A549 (cell line): ENCODE measurements at regions not wholly inside any gene's neighbourhood (a gene's known extent, or its start where the extent isn't known, plus 50 kb on each side); places are given as distances from the start of the nearest gene placed in this dataset.

ENCODE experiments used
- ATAC-seq, 2 experiments: fragments of 200-7000 bp in 1 of 2; fragments of >200 bp in 1 of 2; cut with Nextera tagmentation in 1 of 2; cut with Tn5 transposase in 1 of 2; 3 replicates each; pipeline versions ENCODE4 v1.8.0 to v1.9.1; 2018 to 2020; ENCODE audit warnings: mild to moderate bottlenecking in 1 of 2, moderate library complexity in 1 of 2
- CTCF ChIA-PET: fragments of 300-600 bp; sonication (Branson Sonifier 250); formaldehyde crosslinking; extraction: SDS; loops from one replicate; lab custom pipeline; 2021; ENCODE audit warnings: antibody characterized with exemption, inconsistent platforms; lab: Yijun Ruan, JAX
- POLR2A ChIA-PET: fragments of 350-600 bp; formaldehyde crosslinking; extraction: SDS; loops from one replicate; lab custom pipeline; 2021; ENCODE audit warnings: antibody characterized with exemption, inconsistent platforms; lab: Yijun Ruan, JAX
- DNase-seq, 2 experiments: peaks; one replicate each; pipeline versions ENCODE4 v3.0.0 to v3.0.0-alpha.2; 2011 to 2016; ENCODE audit warnings: low read depth in 1 of 2, low spot score in 1 of 2
- FAIRE-seq: peaks from 2 replicates; lab custom pipeline; 2011; peaks lifted over from hg19 to GRCh38; lab: Jason Lieb, UNC
- H3K27ac ChIP-seq, 2 experiments: fragments of >200 bp; sonication (Bioruptor Twin); formaldehyde crosslinking; 3 replicates each; pipeline ENCODE4 v1.5.1; 2016 to 2017
- H3K4me1 ChIP-seq: fragments of >200 bp; sonication (Bioruptor Twin); formaldehyde crosslinking; 3 replicates; pipeline ENCODE4 v1.6.1; 2016
- H3K4me2 ChIP-seq: fragments of >200 bp; sonication (Bioruptor Twin); formaldehyde crosslinking; 3 replicates; pipeline ENCODE4 v1.6.1; 2016
- H3K4me3 ChIP-seq: fragments of >200 bp; sonication (Bioruptor Twin); formaldehyde crosslinking; 3 replicates; pipeline ENCODE4 v1.5.1; 2016
- H3K9me3 ChIP-seq: fragments of >200 bp; sonication (Bioruptor Twin); formaldehyde crosslinking; 3 replicates; pipeline ENCODE4 v1.6.1; 2016
- BHLHE40 ChIP-seq: IDR thresholded peaks from 2 replicates; pipeline ENCODE4 v1.6.1; 2012; ENCODE audit warnings: low read depth, low read length, inconsistent platforms
- CBX2 ChIP-seq: fragments of 200-600 bp; sonication (generic); IDR thresholded peaks from 2 replicates; pipeline ENCODE4 v1.6.1; 2016; ENCODE audit warnings: low read depth, mild to moderate bottlenecking, borderline replicate concordance
- CHD2 ChIP-seq: fragments of 150-350 bp; IDR thresholded peaks from 2 replicates; pipeline ENCODE4 v1.6.1; 2014; ENCODE audit warnings: low read length; ENCODE audit not compliant: partially characterized antibody
- EHF ChIP-seq: fragments of 250-450 bp; sonication (Bioruptor Pico); IDR thresholded peaks from 2 replicates; pipeline ENCODE4 v1.5.0; 2020; ENCODE audit warnings: mild to moderate bottlenecking
- EP300 ChIP-seq, 2 experiments: fragments of >200 bp; sonication (Bioruptor Twin); formaldehyde crosslinking; IDR thresholded peaks; 2 replicates in 1 of 2; 3 replicates in 1 of 2; pipeline ENCODE4 v1.6.1; 2016 to 2017
- HEYL ChIP-seq: fragments of 250-450 bp; sonication (Bioruptor Pico); IDR thresholded peaks from 2 replicates; pipeline ENCODE4 v1.8.0; 2021; ENCODE audit warnings: mild to moderate bottlenecking, moderate library complexity
- HOXA7 ChIP-seq: fragments of 250-450 bp; sonication (Bioruptor Pico); IDR thresholded peaks from 2 replicates; pipeline ENCODE4 v1.5.0; 2020; ENCODE audit warnings: mild to moderate bottlenecking, moderate library complexity
- HOXB5 ChIP-seq: fragments of 250-450 bp; sonication (Bioruptor Pico); IDR thresholded peaks from 2 replicates; pipeline ENCODE4 v1.5.0; 2020; ENCODE audit warnings: mild to moderate bottlenecking, moderate library complexity
- JUNB ChIP-seq: fragments of >200 bp; sonication (Bioruptor Twin); formaldehyde crosslinking; IDR thresholded peaks from 2 replicates; pipeline ENCODE4 v1.6.1; 2016
- KDM1A ChIP-seq: fragments of 200-600 bp; sonication (generic); IDR thresholded peaks from 2 replicates; pipeline ENCODE4 v1.6.1; 2016; ENCODE audit warnings: low read depth, mild to moderate bottlenecking
- MAFK ChIP-seq: fragments of 450-650 bp; IDR thresholded peaks from 2 replicates; pipeline ENCODE4 v1.6.1; 2014; ENCODE audit not compliant: partially characterized antibody
- MAX ChIP-seq: IDR thresholded peaks from 2 replicates; pipeline ENCODE4 v1.6.1; 2012
- MYC ChIP-seq: IDR thresholded peaks from 2 replicates; pipeline ENCODE4 v1.6.1; 2012; ENCODE audit warnings: mild to moderate bottlenecking, inconsistent platforms, low read length, improper control_type of control experiment, borderline replicate concordance
- NR3C1 ChIP-seq: fragments of >200 bp; sonication (Bioruptor Twin); formaldehyde crosslinking; IDR thresholded peaks from 3 replicates; pipeline ENCODE4 v1.6.1; 2017
- PHF8 ChIP-seq: fragments of 200-600 bp; sonication (generic); IDR thresholded peaks from 2 replicates; pipeline ENCODE4 v1.6.1; 2016; ENCODE audit warnings: low read depth, mild to moderate bottlenecking, antibody characterized with exemption, moderate library complexity, borderline replicate concordance
- RAD21 ChIP-seq, 2 experiments: fragments of >200 bp in 1 of 2; sonication (Bioruptor Twin) in 1 of 2; formaldehyde crosslinking in 1 of 2; IDR thresholded peaks in 1 of 2; conservative IDR thresholded peaks in 1 of 2; 2 replicates in 1 of 2; 3 replicates in 1 of 2; pipeline ENCODE4 v1.6.1; 2012 to 2018; ENCODE audit warnings: inconsistent platforms in 1 of 2
- RARB ChIP-seq: fragments of 250-450 bp; sonication (Bioruptor Pico); IDR thresholded peaks from 2 replicates; pipeline ENCODE4 v1.8.0; 2021; ENCODE audit warnings: mild to moderate bottlenecking, moderate library complexity
- RCOR1 ChIP-seq: fragments of 150-350 bp; IDR thresholded peaks from 2 replicates; pipeline ENCODE4 v1.6.1; 2014; ENCODE audit warnings: antibody characterized with exemption, low read length, low read depth
- RFX5 ChIP-seq: fragments of 450-650 bp; IDR thresholded peaks from 2 replicates; pipeline ENCODE4 v1.7.1; 2014; ENCODE audit warnings: antibody characterized with exemption, mild to moderate bottlenecking, moderate library complexity
- RNF2 ChIP-seq: fragments of 200-600 bp; sonication (generic); IDR thresholded peaks from 2 replicates; pipeline ENCODE4 v1.6.1; 2016; ENCODE audit warnings: low read depth, mild to moderate bottlenecking, antibody characterized with exemption, moderate library complexity, borderline replicate concordance
- TP53 ChIP-seq: fragments of 250-450 bp; sonication (Bioruptor Pico); IDR thresholded peaks from 2 replicates; pipeline ENCODE4 v1.5.0; 2021; ENCODE audit warnings: mild to moderate bottlenecking, moderate library complexity
- ZFP36 ChIP-seq: fragments of 450-650 bp; IDR thresholded peaks from 2 replicates; pipeline ENCODE4 v1.6.1; 2014; ENCODE audit warnings: borderline replicate concordance; ENCODE audit not compliant: partially characterized antibody
- WGBS: methylation state at CpG from one replicate; pipeline ENCODE4 v1.1.6; 2017; ENCODE audit errors: missing lambda C conversion rate; 5-methylcytosine and 5-hydroxymethylcytosine counted together
- TF ChIP-seq, protein P1 (sequence below): IDR thresholded peaks from 2 replicates; pipeline ENCODE4 v1.6.1; 2012; ENCODE audit warnings: low read depth, borderline replicate concordance
- TF ChIP-seq, protein P2 (sequence below): fragments of 250-450 bp; sonication (Bioruptor Pico); IDR thresholded peaks from 2 replicates; pipeline ENCODE4 v1.5.0; 2020; ENCODE audit warnings: low read depth, mild to moderate bottlenecking, moderate library complexity
- TF ChIP-seq, protein P3 (sequence below): fragments of >200 bp; sonication (Bioruptor Twin); formaldehyde crosslinking; IDR thresholded peaks from 3 replicates; pipeline ENCODE4 v1.6.1; 2016
- TF ChIP-seq, protein P4 (sequence below): fragments of 150-350 bp; IDR thresholded peaks from 2 replicates; pipeline ENCODE4 v1.6.1; 2014; ENCODE audit warnings: low read depth, mild to moderate bottlenecking, low read length

DNA sequence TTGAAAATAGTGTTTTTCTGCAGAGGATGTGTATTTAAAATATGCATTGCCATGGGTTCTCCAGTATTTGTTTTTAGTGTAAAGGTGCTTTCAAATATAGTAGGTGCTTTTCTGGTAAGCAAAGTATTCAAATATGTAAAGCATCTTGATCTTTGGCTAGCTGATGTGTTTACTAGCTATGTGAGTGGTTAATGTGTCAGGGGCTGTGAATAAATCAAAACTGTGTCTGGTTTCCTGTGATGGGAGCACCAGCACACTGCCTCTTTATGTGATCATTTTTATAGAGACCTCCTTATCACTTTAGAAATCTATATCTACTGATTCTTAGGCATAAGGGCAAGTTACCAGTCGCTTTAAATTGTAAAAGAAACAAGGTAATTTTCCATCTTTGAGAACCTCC is 388.9 kb upstream of the MAN1A1 start:
- POLR2A ChIA-PET, result no interaction called here
- CTCF ChIA-PET, result interaction anchor here (1.3 kb wide), 1 partner anchor 589 kb away, joined by 3 read pairs; no protein-coding TSS in a partner anchor
- no peak for TF ChIP-seq JUNB
- TF ChIP-seq NR3C1, result no peak
- DNase-seq (no peak), ATAC-seq (no peak), FAIRE-seq (no peak)
- Histone ChIP-seq H3K9me3 (no peaks in the 10 kb centered on the region), H3K27ac (no peak overlapping the region), H3K4me2 (no peak overlapping the region), H3K4me3 (no peak overlapping the region), H3K4me1 (no peaks in the 10 kb centered on the region)
- 3% methylated on average over 1 of the region's 1 CpG for WGBS

GRCh38 chr6:119736296-119737021 is 386.9 kb upstream of the MAN1A1 start:
- Histone ChIP-seq H3K4me3 (no peak overlapping the region), H3K4me2 (no peak overlapping the region), H3K27ac (no peak overlapping the region), H3K4me1 (no peaks in the 10 kb centered on the region), H3K9me3 (no peaks in the 10 kb centered on the region)
- ChIA-PET CTCF (interaction anchor here (1.3 kb wide), 1 partner anchor 9 kb away, joined by 5 read pairs; no protein-coding TSS in a partner anchor), POLR2A (no interaction called here)
- WGBS, result 14% methylated on average over 4 of the region's 4 CpGs
- FAIRE-seq (no peak), ATAC-seq (no peak), DNase-seq (no peak)
- TF ChIP-seq RFX5 (no peak), KDM1A (no peak), EHF (CRISPR knock-in tag) (no peak), MYC (no peak), TP53 (CRISPR knock-in tag) (no peak), MAFK (no peak), MAX (no peak), EP300 (IDR thresholded peaks at IDR 0.05) (no peak), RARB (no peak), PHF8 (no peak), BHLHE40 (no peak), RCOR1 (no peak)
- TF ChIP-seq, protein P1, sequence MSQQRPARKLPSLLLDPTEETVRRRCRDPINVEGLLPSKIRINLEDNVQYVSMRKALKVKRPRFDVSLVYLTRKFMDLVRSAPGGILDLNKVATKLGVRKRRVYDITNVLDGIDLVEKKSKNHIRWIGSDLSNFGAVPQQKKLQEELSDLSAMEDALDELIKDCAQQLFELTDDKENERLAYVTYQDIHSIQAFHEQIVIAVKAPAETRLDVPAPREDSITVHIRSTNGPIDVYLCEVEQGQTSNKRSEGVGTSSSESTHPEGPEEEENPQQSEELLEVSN, result no peak
- TF ChIP-seq, protein P2, sequence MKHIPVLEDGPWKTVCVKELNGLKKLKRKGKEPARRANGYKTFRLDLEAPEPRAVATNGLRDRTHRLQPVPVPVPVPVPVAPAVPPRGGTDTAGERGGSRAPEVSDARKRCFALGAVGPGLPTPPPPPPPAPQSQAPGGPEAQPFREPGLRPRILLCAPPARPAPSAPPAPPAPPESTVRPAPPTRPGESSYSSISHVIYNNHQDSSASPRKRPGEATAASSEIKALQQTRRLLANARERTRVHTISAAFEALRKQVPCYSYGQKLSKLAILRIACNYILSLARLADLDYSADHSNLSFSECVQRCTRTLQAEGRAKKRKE (CRISPR knock-in tag), result no peak
- TF ChIP-seq, protein P3, sequence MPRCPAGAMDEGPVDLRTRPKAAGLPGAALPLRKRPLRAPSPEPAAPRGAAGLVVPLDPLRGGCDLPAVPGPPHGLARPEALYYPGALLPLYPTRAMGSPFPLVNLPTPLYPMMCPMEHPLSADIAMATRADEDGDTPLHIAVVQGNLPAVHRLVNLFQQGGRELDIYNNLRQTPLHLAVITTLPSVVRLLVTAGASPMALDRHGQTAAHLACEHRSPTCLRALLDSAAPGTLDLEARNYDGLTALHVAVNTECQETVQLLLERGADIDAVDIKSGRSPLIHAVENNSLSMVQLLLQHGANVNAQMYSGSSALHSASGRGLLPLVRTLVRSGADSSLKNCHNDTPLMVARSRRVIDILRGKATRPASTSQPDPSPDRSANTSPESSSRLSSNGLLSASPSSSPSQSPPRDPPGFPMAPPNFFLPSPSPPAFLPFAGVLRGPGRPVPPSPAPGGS, result no peak

DNA sequence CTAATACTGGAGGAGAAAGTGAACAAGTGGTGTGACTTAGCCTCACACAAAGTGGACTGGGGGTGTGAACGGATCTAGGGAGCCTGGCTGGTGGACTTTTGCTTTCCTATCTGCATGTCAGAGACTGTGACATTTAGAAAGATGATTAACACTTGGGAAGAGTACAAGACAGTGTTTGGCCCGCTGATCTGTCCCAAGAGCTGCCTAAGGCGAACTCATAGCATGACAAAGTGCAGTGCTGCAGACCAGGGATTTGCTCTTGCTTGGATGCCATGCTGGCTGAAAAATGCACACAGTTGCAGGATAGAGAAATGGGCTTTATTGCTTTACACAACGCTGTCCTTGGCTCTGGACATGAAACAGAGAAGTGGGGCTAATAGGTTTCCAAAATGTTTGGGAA is 386.0 kb upstream of the MAN1A1 start:
- 0% methylated on average over 4 of the region's 4 CpGs for WGBS
- FAIRE-seq (no peak), ATAC-seq (no peak), DNase-seq (no peak)
- CTCF ChIA-PET, result interaction anchor here (1.3 kb wide), 1 partner anchor 10 kb away, joined by 5 read pairs; no protein-coding TSS in a partner anchor
- Histone ChIP-seq H3K4me1 (no peaks in the 10 kb centered on the region), H3K4me3 (no peak overlapping the region), H3K4me2 (no peak overlapping the region), H3K9me3 (no peaks in the 10 kb centered on the region), H3K27ac (no peak overlapping the region)
- TF ChIP-seq, protein P4, sequence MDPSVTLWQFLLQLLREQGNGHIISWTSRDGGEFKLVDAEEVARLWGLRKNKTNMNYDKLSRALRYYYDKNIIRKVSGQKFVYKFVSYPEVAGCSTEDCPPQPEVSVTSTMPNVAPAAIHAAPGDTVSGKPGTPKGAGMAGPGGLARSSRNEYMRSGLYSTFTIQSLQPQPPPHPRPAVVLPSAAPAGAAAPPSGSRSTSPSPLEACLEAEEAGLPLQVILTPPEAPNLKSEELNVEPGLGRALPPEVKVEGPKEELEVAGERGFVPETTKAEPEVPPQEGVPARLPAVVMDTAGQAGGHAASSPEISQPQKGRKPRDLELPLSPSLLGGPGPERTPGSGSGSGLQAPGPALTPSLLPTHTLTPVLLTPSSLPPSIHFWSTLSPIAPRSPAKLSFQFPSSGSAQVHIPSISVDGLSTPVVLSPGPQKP, result no peak
- no peak for TF ChIP-seq JUNB
- no peak for TF ChIP-seq HEYL (CRISPR knock-in tag)
- TF ChIP-seq CBX2, result no peak
- TF ChIP-seq RFX5, result no peak
- TF ChIP-seq, protein P1, result no peak
- TF ChIP-seq MAFK, result no peak
- no peak for TF ChIP-seq RAD21 (conservative IDR thresholded peaks at IDR 0.05 in 1 of 2, IDR thresholded peaks at IDR 0.05 in 1 of 2)
- TF ChIP-seq RNF2, result no peak
- no peak for TF ChIP-seq HOXB5 (CRISPR knock-in tag)
- no peak for TF ChIP-seq HOXA7 (CRISPR knock-in tag)
- no peak for TF ChIP-seq CHD2
- TF ChIP-seq ZFP36, result no peak
- POLR2A ChIA-PET, result no interaction called here
